Activated CD8-positive, alpha-beta T cell treated with anti-CD3 and anti-CD28 coated beads for 36 hours (primary cell): ENCODE measurements at regions not wholly inside any gene's neighbourhood (a gene's known extent, or its start where the extent isn't known, plus 50 kb on each side); places are given as distances from the start of the nearest gene placed in this dataset.

Experiments used
- ATAC-seq: fragments of 200-7000 bp; cut with Tn5 transposase; one replicate; pipeline ENCODE4 v1.10.0; 2021; ENCODE audit warnings: mild to moderate bottlenecking, moderate library complexity
- CTCF ChIA-PET: fragments of 350-600 bp; sonication (Branson Sonifier 250); formaldehyde crosslinking; loops from one replicate; lab custom pipeline; 2021; ENCODE audit warnings: antibody characterized with exemption; lab: Charles Lee
- POLR2A ChIA-PET: fragments of 350-600 bp; sonication (Branson Sonifier 250); formaldehyde crosslinking; loops from one replicate; lab custom pipeline; 2021; ENCODE audit warnings: antibody characterized with exemption; lab: Charles Lee
- DNase-seq: peaks from one replicate; pipeline ENCODE4 v3.0.0-alpha.2; 2020
- H3K27ac Mint-ChIP-seq: one replicate; pipeline ENCODE4 v1.8.0; 2021; ENCODE audit warnings: mild to moderate bottlenecking, mixed read lengths
- H3K27me3 Mint-ChIP-seq: one replicate; pipeline ENCODE4 v1.8.0; 2021; ENCODE audit warnings: mixed read lengths
- H3K36me3 Mint-ChIP-seq: one replicate; pipeline ENCODE4 v1.8.0; 2021; ENCODE audit warnings: low read depth, mixed read lengths
- H3K4me1 Mint-ChIP-seq: one replicate; pipeline ENCODE4 v1.8.0; 2021; ENCODE audit warnings: low read depth, mixed read lengths
- H3K4me3 Mint-ChIP-seq: one replicate; pipeline ENCODE4 v1.8.0; 2021; ENCODE audit warnings: mild to moderate bottlenecking, moderate library complexity, mixed read lengths
- H3K9me3 Mint-ChIP-seq: one replicate; pipeline ENCODE4 v1.8.0; 2021; ENCODE audit warnings: mixed read lengths
- intact Hi-C: fragments of 100-400 bp; cut with micrococcal nuclease; formaldehyde crosslinking; loops from one replicate; pipeline ENCODE4 v1.10.0; 2022
- TF ChIP-seq, protein P1 (sequence below): fragments of 200-600 bp; IDR thresholded peaks from one replicate; pipeline ENCODE4 v1.8.0; 2022; ENCODE audit warnings: antibody characterized with exemption, mild to moderate bottlenecking

- H3K4me1 Mint-ChIP-seq: no peaks in the 10 kb centered on the region
- no peak overlapping the region for H3K27ac Mint-ChIP-seq
- TF ChIP-seq, protein P1, sequence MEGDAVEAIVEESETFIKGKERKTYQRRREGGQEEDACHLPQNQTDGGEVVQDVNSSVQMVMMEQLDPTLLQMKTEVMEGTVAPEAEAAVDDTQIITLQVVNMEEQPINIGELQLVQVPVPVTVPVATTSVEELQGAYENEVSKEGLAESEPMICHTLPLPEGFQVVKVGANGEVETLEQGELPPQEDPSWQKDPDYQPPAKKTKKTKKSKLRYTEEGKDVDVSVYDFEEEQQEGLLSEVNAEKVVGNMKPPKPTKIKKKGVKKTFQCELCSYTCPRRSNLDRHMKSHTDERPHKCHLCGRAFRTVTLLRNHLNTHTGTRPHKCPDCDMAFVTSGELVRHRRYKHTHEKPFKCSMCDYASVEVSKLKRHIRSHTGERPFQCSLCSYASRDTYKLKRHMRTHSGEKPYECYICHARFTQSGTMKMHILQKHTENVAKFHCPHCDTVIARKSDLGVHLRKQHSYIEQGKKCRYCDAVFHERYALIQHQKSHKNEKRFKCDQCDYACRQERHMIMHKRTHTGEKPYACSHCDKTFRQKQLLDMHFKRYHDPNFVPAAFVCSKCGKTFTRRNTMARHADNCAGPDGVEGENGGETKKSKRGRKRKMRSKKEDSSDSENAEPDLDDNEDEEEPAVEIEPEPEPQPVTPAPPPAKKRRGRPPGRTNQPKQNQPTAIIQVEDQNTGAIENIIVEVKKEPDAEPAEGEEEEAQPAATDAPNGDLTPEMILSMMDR: no peak
- H3K27me3 Mint-ChIP-seq: no peaks in the 10 kb centered on the region
- ATAC-seq (no peak), DNase-seq (no peak)
- intact Hi-C loops: no loop called here
- CTCF ChIA-PET: no interaction called here
- H3K9me3 Mint-ChIP-seq: peaks cover 14% of the 10 kb centered on the region
- H3K4me3 Mint-ChIP-seq: no peak overlapping the region
- no peaks in the 10 kb centered on the region for H3K36me3 Mint-ChIP-seq
- POLR2A ChIA-PET: no interaction called here
These were observed 525.1 kb upstream of the BRINP3 start for GRCh38 chr1:191002768-191003167.

GRCh38 chr1:191016765-191017164 lies 539.1 kb upstream of the BRINP3 start:
- DNase-seq (no peak), ATAC-seq (no peak)
- no peak overlapping the region for H3K27ac Mint-ChIP-seq
- no peaks in the 10 kb centered on the region for H3K36me3 Mint-ChIP-seq
- ChIA-PET CTCF (no interaction called here), POLR2A (no interaction called here)
- intact Hi-C loops: no loop called here
- H3K27me3 Mint-ChIP-seq: no peaks in the 10 kb centered on the region
- H3K4me1 Mint-ChIP-seq: no peaks in the 10 kb centered on the region
- no peak overlapping the region for H3K4me3 Mint-ChIP-seq
- no peaks in the 10 kb centered on the region for H3K9me3 Mint-ChIP-seq
- TF ChIP-seq, protein P1: no peak

DNA sequence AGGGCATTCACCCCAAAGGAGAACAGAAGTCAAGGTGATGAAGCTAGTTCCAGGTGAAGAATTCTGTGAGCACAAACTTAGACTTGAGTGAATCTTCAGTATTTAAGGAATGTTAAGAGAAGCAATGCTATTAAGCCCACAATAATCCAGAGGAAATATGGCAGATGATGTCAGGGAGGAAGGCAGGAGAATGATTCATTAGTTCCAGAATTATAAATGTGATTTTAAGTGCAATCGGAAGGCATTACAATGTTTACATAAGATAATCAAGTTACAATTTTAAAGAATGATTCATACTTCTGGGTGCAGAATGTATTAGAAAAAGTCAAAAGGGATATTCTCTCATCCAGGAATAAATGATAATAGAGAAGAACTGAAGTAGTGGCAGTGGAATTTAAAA lies 545.2 kb upstream of the BRINP3 start:
- H3K36me3 Mint-ChIP-seq: no peaks in the 10 kb centered on the region
- H3K4me1 Mint-ChIP-seq: no peaks in the 10 kb centered on the region
- CTCF ChIA-PET: no interaction called here

GRCh38 chr1:191025896-191026642 lies 548.4 kb upstream of the BRINP3 start:
- peaks cover 19% of the 10 kb centered on the region for H3K9me3 Mint-ChIP-seq
- POLR2A ChIA-PET: no interaction called here

More for the DNA sequence above, 545.2 kb upstream of the BRINP3 start:
- TF ChIP-seq, protein P1: no peak
- Mint-ChIP-seq H3K9me3 (peaks cover 3% of the 10 kb centered on the region), H3K27me3 (no peaks in the 10 kb centered on the region), H3K27ac (no peak overlapping the region), H3K4me3 (no peak overlapping the region)
- ATAC-seq (no peak), DNase-seq (no peak)
- POLR2A ChIA-PET: no interaction called here
- intact Hi-C loops: no loop called here

DNA sequence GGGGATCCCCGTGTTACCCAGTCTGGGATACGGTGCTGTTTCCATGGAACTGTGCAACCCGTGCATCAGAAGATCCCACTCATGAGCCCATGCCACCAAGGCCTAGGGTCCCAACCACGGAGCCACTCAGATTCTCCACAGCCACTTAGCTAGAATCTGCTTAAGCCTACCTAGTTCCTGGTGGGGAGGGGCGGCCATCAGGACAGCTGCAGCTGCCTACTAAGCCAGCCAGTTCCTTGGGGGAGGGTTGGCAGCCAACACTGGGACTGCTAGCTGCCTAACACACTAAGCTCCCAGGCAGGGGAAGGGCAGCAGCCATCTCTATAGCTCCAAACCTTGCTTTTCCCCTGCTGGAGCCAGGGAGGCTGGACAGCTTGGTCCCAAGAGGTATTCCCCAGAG lies 549.2 kb upstream of the BRINP3 start:
- ChIA-PET POLR2A (no interaction called here), CTCF (no interaction called here)
- Mint-ChIP-seq H3K27ac (no peak overlapping the region), H3K36me3 (no peaks in the 10 kb centered on the region), H3K4me1 (no peaks in the 10 kb centered on the region), H3K4me3 (no peak overlapping the region), H3K27me3 (no peaks in the 10 kb centered on the region), H3K9me3 (peaks cover 22% of the 10 kb centered on the region)
- DNase-seq: no peak
- TF ChIP-seq, protein P1: no peak
- intact Hi-C loops: no loop called here
- no peak for ATAC-seq

More at GRCh38 chr1:191025896-191026642, 548.4 kb upstream of the BRINP3 start:
- no peak overlapping the region for H3K27ac Mint-ChIP-seq
- TF ChIP-seq, protein P1: no peak
- no peaks in the 10 kb centered on the region for H3K36me3 Mint-ChIP-seq
- CTCF ChIA-PET: no interaction called here
- ATAC-seq (no peak), DNase-seq (no peak)
- intact Hi-C loops: no loop called here
- no peaks in the 10 kb centered on the region for H3K4me1 Mint-ChIP-seq
- no peak overlapping the region for H3K4me3 Mint-ChIP-seq
- H3K27me3 Mint-ChIP-seq: no peaks in the 10 kb centered on the region
